VCaP (cell line): ENCODE measurements at regions not wholly inside any gene's neighbourhood (a gene's known extent, or its start where the extent isn't known, plus 50 kb on each side); places are given as distances from the start of the nearest gene placed in this dataset.
"Not testable (repeated sequence)": the region's sequence is repeated elsewhere in the genome, so short reads cannot be mapped to it uniquely, and the experiment has no call there.

Experiments
- H3K27ac ChIP-seq: fragments of 450-650 bp; 2 replicates; pipeline ENCODE4 v1.5.1; 2017
- TF ChIP-seq, protein P1 (sequence below): fragments of 450-650 bp; conservative IDR thresholded peaks from 2 replicates; pipeline ENCODE4 v1.5.1; 2017; ENCODE audit warnings: mild to moderate bottlenecking, moderate library complexity

DNA sequence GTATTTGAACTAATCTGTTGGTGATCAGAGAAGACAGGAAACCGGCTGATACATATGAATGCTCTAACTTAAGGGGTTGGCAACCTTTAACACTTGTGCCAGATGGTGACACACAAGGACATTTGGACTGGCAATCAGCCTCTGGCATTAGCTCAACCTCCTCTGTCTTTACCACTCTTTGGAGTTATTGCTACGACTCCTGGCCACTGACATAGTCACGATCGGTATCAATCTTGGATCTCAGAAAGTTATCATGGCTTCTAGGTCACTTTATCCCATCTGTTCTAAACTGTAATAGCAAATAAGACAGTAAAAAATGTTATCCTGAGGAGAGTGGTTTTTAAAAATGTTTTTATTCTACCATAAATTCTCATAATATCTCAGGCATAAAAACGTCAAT, 575.2 kb upstream of the MDGA2 start:
- TF ChIP-seq, protein P1, sequence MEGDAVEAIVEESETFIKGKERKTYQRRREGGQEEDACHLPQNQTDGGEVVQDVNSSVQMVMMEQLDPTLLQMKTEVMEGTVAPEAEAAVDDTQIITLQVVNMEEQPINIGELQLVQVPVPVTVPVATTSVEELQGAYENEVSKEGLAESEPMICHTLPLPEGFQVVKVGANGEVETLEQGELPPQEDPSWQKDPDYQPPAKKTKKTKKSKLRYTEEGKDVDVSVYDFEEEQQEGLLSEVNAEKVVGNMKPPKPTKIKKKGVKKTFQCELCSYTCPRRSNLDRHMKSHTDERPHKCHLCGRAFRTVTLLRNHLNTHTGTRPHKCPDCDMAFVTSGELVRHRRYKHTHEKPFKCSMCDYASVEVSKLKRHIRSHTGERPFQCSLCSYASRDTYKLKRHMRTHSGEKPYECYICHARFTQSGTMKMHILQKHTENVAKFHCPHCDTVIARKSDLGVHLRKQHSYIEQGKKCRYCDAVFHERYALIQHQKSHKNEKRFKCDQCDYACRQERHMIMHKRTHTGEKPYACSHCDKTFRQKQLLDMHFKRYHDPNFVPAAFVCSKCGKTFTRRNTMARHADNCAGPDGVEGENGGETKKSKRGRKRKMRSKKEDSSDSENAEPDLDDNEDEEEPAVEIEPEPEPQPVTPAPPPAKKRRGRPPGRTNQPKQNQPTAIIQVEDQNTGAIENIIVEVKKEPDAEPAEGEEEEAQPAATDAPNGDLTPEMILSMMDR, result no peak
- H3K27ac ChIP-seq, result no peak overlapping the region

DNA sequence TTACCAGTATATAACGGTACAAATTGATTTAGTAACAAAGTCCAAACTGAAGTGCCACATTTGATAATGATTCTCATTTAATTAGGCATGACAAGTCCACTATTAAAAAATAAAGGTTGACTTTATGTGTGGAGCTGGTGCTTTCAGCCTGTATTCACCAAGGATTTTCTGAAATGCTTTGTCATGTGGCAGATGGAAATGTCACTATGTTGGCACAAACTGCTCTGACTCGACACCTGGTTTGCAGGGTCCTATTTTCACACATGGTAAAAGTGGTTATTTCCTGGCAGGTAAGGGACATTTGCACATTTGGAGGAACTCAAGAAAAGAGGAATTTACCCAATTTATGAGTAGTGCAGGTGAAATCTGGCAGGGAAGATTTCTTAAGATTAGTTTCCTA, 572.6 kb upstream of the MDGA2 start:
- TF ChIP-seq, protein P1, result no peak
- H3K27ac ChIP-seq, result no peak overlapping the region

DNA sequence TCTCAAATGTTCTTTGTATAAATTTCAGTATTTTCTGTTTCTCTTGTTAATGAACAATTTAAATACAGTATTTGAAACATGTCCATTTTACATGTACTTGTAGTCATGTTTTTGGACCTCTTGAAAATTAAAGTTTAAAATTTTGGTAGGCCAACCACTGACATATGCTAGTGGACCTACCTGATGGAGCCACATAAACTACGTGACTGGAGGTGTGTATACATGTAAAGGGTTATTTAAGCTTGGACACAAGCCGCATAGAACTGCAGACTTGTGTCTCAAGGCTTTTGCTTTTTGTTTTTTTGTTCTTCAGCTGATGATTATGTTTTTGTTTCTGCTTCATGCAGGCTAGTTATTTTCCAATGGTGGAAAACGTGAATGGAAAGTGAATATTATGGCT, 568.5 kb upstream of the MDGA2 start:
- no peak overlapping the region for H3K27ac ChIP-seq
- TF ChIP-seq, protein P1, result no peak

DNA sequence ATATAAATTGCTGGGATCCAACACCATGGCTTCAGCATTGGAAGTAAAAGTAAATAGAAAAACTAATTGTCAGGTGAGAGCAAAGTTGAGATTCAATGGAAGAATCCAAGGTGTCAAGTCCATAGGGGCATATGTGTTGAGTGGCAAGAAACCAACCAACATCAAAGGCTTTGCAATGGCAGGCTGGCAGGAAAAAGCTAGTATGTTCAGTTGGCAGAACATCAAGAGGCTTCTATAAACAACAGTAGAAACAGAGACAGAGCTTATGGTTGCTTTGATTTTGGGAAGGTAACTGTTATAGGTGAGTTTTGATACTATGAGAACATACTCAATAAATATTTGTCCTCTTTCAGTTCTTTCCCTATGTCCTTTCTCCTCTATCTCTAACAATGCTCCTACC, 553.7 kb upstream of the MDGA2 start:
- no peak overlapping the region for H3K27ac ChIP-seq
- TF ChIP-seq, protein P1, result no peak

DNA sequence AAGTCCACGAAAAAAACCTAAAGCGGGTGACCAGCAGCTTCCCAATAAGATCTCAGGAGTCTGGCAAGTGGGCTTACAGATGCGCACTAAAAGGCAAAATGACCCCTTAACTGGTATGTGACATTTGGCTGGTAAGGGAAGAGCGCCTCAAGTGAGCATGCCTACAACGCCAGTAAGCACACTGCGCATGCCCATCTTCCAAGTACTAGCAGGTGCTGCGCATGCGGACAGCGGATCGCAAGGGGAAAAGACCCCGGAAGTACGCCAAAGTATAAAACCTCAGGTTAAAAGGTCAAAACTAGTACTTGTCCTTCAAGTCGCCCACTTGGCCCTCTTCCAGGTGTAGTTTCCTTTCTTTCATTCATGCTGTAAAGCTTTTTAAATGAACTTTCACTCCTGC, 518.5 kb upstream of the MDGA2 start:
- TF ChIP-seq, protein P1, result no peak

DNA sequence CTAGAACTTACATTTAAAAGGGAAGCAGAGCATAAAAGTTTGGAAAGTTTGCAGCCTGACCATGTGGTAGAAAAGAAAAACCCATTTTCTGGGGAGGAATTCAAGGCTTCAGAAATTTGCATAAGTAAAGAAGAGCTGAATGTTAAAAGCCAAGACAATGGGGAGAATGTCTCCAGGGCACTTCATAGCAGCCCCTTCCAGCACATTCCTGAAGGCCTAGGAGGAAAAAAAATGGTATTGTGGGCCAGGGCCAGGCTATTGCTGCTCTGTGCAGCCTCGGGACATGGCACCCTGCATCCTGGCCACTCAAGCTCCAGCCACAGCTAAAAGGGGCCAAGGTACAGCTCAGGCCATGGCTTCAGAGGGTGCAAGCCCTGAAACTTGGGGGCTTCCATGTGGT, 474.2 kb upstream of the MDGA2 start:
- H3K27ac ChIP-seq, result not testable (repeated sequence)

More for the DNA sequence above, 518.5 kb upstream of the MDGA2 start:
- H3K27ac ChIP-seq, result no peak overlapping the region

DNA sequence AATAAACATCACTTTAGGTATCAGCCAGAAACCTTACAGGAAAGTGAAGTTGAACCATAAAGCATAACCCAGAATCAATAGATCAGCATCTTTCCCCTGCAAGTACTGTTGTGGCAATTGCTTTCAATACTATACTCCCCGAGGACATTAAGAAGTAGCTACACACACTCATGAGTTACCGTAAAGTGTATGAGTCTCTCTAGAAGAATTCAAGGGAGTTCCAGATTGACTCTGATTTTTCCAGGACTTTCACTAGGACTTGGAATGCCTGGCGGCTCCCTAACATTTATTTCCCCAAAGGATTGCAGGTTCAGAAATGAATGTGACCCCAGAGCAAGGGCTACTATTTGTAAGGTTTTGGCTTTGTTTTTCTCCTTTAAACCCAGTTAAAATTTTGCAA, 465.4 kb upstream of the MDGA2 start:
- H3K27ac ChIP-seq, result no peak overlapping the region
- TF ChIP-seq, protein P1, result no peak

DNA sequence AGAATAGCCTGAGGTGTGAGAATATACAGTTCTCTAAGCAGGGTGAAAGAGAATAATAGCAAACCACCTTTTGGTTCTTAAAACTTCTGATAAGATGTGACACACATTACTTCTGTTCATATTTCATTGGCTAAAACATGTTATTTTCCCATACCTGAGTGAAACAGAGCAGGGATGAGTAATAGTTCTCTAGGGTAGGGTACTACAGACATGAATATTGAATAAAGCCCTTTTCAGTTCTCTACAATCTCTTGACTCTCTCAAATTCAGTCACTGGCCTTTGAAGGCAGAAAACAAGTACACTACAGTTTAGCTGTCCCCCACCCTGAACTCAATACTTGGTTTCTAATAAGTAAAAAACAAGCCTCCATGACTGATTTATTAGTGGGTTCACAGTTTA, 454.1 kb upstream of the MDGA2 start:
- TF ChIP-seq, protein P1, result no peak

More for the DNA sequence above, 454.1 kb upstream of the MDGA2 start:
- H3K27ac ChIP-seq, result no peak overlapping the region
